Glomerular visceral epithelial cell (primary cell): ENCODE measurements at regions not wholly inside any gene's neighbourhood (a gene's known extent, or its start where the extent isn't known, plus 50 kb on each side); places are given as distances from the start of the nearest gene placed in this dataset.
A peak's percentile ranks its signal among the peaks of the same experiment; 100 is the strongest.
"Not testable (repeated sequence)": the region's sequence is repeated elsewhere in the genome, so short reads cannot be mapped to it uniquely, and the experiment has no call there.

Source experiments
- DNase-seq: peaks from one replicate; pipeline ENCODE4 v3.0.0-alpha.2; 2016; ENCODE audit errors: extremely low spot score

DNA sequence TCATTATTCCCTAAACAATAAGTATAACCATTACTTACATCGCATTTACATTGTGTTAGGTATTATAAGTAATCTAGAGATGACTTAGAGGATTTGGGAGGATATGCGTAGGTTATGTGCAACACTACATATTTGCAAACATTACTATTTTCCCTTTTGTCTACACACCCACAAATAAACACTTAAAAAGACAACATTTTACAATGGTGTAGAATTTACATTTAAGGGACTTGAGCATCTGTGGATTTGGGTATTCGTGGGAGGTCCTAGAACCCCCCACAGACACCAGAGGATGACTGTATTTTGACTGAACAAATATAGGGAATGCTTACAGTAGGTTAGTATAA lies 220.2 kb upstream of the MYO3A start:
- no peak for DNase-seq

DNA sequence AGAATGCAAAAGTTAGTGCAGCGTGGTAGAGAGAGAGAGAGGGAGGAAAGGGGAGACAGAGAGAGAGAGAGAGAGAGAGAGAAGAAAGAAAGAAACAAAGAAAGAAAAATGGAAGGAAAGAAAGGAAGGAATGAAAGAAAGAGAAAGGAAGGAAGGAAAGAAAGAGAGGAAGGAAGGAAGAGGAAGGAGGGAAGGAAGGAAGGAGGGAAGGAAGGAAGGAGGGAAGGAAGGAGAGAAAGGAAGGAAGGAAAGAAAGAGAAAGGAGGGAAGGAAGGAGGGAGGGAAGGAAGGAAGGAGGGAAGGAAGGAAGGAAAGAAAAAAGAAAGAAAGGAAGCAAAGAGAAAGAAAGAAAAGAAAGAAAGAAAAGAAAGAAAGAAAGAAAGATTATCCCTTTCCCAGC lies 209.8 kb upstream of the MYO3A start:
- DNase-seq, result no peak

DNA sequence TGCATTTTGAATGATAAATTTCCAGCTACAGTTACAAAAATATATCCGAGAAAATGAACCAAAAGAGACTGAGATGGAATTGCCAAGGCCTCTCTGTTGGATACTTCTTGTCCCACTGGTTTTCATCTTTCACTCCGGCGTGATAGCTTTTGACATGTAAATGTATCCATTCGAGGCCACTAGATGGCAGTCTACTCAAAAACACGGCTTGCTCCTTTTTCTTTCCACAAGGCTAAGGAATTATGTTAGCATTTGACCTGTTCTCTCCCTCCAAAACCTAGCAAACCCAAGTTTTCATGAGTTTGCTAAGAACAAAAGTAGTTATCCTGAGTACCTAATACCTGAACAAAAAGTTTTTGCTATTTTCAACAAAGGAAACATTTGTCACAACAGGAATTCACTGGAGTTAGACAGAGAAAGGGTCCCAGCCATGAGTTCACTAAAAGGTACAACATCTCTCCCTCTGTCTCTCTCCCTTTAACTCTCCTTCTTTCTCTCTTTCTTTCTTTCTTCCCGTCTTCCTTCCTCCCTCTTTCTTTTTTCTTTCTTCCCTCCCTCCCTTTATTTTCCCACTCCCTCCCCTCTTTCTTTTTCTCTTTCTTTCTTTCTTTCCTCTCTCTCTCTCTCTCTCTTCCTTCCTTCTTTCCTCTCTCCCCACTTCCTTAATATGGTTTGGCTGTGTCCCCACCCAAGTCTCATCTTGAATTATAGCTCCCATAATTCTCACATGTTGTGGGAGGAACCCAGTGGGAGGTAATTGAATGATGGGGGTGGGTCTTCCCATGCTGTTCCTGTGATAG lies 207.9 kb upstream of the MYO3A start:
- DNase-seq, result peak; percentile 38

GRCh38 chr10:25738776-25739175 lies 195.3 kb upstream of the MYO3A start:
- DNase-seq, result no peak

DNA sequence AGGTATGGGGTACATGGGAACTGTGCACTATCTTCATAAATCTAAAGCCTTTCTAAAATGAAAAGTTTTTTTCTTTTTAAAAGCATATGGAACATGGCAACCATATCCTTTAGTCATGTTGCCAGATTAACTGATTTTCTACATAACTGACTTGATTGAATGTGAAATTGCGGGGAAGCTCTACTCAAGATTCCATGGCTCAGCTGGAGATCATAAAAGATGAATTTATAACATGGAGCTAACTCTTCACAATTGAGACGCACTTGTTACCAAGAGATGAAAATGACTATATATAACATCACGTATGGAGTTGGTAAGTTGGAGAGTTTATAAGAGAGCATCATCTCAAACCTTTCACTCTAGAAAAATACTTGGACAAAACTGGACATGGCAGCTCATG lies 190.2 kb upstream of the MYO3A start:
- DNase-seq, result no peak

- no peak for DNase-seq
Observed at GRCh38 chr10:25744574-25744973, 189.5 kb upstream of the MYO3A start.

- DNase-seq, result no peak
Observed at GRCh38 chr10:25745976-25746375, 188.1 kb upstream of the MYO3A start.

DNA sequence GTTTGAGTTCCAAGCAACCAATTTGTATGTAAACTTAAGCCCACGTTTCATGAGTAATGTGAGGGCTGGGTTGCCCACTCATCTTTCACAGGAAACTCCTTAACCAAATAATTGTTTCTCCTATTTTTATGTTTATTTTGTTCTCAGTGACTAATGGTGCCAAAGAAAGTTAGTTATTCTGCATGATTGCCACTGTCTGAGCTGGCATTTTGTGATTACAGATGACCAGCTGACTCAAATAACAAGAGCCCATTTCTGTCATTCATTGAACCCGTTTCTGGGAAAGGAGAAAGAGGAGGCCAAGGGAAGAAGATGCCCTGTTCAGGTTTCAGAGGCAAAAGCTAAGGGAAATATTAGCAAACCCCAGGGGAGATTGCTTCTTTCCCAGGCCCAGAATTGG lies 186.9 kb upstream of the MYO3A start:
- DNase-seq, result no peak

- DNase-seq, result no peak
Observed at GRCh38 chr10:25748509-25748908, 185.5 kb upstream of the MYO3A start.

DNA sequence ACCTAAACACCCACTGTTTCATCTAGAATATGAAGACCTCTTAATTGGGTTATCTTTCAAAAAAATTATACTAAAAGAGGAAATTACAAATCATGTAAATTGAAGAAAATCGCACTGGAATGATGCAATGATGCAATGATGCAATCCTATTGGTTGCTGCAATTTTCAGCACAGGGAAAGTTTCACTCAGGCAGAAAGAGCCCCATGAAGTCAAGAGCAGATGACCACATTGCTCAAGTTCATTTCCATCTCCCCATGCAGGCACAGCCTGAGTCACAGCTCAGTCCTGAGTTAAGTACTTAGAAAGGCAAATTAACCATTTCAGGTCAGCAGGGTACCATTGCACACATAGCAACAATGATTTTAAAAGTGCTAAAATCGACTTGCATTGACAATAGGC lies 180.3 kb upstream of the MYO3A start:
- no peak for DNase-seq

GRCh38 chr10:25755874-25756273 lies 178.2 kb upstream of the MYO3A start:
- not testable (repeated sequence) for DNase-seq

DNA sequence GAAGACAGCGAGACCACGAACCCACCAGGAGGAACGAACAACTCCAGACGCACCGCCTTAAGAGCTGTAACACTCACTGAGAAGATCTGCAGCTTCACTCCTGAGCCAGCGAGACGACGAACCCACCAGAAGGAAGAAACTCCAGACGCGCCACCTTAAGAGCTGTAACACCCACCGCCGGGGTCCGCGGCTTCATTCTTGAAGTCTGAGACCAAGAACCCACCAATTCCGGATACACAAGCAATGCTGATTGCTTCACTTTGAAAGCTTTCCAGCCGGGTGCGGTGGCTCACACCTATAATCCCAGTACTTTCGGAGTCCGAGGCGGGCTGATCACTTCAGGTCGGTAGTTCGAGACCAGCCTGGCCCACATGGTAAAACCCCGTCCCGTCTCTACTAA lies 177.2 kb upstream of the MYO3A start:
- no peak for DNase-seq

DNA sequence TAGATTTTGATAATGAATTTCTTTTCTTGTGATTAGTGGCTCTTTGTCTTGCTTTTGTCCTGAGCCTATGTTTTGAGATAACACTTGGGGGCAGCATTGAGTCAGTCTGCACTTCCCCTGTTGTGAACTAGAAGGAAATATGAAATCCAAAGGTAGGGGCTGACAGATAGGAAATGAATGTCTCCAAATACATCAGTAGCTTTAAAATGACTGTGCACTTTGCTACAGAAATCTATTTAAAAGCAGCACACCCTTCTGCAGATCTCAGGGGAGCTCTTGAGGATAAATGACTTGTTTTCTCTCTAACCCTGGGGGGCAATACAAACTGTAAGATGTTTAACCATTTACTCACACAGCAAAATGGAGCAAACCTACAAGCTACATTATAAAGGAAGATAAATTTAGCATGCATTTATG lies 176.0 kb upstream of the MYO3A start:
- no peak for DNase-seq

DNA sequence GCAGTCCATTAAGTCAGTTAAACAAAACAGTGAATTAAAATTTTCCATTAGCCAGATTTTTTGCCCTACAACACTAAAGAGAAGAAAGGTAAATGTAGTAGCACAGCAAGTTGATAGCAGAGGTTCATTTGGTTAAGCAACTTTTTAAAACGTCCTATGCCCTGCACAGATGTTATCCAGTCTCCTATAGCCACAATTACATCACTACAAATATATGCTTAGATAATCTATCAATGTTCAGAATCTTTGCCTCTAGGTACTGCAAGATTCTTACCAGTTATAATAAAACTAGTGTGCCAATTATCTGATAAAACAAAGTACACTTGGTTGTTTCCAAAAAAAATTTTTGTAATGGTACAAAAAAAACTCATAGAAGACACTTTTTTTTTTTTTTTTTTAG lies 175.5 kb upstream of the MYO3A start:
- DNase-seq, result no peak

DNA sequence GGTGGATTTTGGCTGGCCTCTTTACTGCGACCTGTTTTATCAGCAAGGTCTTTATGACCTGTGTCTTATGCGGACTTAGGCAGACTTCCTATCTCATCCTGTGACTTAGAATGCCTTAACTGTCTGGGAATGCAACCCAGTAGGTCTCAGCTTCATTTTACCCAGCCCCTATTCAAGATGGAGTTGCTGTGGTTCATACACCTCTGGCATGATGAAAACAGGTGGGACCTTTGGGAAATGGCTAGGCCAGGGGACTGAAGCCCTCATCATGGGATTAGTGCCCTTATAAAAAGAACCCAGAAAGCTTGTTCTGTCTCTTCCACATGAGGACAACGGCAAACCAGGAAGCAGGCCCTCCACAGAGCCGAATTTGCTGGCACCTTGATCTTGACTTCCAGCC lies 172.1 kb upstream of the MYO3A start:
- DNase-seq, result no peak

DNA sequence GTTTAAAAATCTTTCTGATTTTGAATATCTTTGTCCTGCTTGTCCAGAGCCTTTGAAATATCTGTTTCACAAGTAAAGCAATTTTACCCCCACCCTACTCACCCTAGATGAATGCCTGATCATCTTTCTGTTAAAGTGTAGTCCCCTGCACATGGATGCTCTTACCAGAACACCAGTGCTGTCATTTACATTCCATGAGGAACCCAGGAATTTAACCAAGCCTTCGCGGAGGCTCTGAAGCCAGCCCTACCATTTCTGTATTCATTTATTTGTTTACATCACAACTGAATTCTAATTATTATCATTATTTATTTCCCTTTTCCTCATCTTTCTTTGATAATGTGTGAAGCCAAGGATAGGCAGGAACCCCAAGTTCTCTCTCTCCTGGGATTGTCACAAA lies 167.8 kb upstream of the MYO3A start:
- DNase-seq, result no peak

- no peak for DNase-seq
Observed at GRCh38 chr10:25766687-25767221, 167.3 kb upstream of the MYO3A start.

GRCh38 chr10:25768167-25768566 lies 165.9 kb upstream of the MYO3A start:
- no peak for DNase-seq

DNA sequence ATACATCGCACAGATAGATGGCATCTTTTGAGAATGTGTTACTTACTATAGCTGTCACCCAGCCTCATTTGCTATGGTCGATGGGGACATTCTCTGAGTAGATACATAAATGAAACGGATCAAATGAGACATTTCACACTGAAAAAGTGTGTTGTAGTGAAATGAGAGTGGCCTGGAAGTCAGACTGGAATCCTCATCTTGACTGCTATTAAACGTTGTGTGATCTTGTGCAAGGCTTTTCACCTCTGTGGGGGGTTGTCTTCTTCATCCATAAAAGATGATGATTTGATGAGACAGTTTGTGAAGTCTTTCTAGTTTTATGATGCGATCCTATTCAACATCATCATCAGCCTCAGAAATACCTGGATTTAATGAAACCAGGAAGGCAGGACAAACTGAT lies 155.4 kb upstream of the MYO3A start:
- no peak for DNase-seq

DNA sequence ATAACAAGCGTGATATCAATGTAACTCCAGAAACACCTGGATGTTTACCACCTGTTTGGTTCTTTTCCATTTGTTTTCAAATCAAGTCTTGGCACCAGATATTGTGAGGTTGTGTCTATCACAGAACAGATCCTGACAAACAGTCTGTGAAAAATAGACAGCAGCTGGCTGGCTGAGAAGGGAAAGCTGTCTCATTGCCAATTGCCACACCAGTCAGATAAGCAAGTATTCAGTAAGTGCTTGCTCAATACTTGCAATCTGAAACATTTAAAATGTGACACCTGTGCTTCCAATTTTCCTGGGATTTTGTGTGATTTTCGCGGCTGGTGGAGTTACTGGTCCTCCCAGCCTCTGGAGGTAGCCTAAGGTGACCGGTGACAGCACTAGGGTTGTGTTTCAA lies 147.9 kb upstream of the MYO3A start:
- DNase-seq, result no peak

DNA sequence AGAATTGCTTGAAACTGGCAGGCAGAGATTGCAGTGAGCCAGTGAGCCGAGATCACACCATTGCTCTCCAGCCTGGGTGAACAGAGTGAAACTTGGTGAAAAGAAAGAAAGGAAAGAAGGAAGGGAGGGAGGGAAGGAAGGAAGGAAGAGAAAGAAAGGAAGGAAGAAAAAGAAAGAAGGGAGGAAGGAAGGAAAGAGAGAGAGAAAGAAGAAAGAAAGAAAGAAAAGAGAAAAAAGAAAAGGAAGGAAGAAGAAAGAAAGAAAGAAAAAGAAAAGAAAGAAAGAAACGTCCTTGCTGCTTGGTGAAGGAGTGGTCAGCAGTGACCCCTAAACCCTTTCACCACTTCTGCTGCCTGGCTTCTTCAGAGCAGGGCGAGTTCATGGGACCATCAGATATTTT lies 147.1 kb upstream of the MYO3A start:
- DNase-seq, result no peak

DNA sequence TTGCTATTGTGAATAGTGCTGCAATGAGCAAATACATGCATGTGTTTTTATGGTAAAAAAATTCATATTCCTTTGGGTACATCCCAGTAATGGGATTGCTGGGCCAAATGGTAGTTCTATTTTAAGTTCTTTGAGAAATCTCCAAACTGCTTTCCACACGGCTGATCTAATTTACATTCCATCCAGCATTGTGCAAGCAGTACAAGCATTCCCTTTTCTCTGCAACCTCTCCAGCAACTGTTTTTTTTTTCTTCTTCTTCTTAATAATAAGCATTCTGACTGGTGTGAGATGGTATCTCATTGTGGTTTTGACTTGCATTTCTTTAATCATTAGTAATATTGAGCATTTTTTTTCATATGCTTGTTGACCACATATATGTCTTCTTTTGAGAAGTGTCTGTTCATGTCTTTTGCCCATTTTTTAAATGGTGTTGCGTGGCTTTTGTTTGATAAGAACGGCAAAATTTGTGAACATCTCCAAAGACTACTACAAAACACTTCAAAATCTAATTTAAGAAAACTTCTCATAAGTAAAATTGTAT lies 136.1 kb upstream of the MYO3A start:
- no peak for DNase-seq

GRCh38 chr10:25804505-25804904 lies 129.5 kb upstream of the MYO3A start:
- no peak for DNase-seq

DNA sequence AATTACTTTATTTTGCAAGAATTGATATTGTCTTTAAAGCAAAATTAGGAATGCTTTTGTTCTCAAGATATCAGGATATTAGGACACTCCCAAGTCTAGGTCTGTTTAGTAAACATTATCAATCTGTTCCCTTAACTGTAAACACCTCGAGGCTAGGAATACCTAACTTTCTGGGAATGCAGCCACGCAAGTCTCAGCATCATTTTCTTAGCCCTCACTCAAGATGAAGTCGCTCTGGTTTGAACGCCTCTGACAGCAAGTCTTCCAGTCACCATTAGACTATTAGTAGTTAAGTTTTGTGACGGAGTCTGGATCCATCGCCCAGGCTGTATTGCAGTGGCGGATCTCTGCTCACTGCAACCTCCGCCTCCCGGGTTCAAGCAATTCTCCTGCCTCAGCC lies 128.0 kb upstream of the MYO3A start:
- DNase-seq, result no peak
